Stromal cell of bone marrow (primary cell): ENCODE measurements at regions not wholly inside any gene's neighbourhood (a gene's known extent, or its start where the extent isn't known, plus 50 kb on each side); places are given as distances from the start of the nearest gene placed in this dataset.
A peak's percentile ranks its signal among the peaks of the same experiment; 100 is the strongest.

Experiments used
- DNase-seq: peaks from one replicate; pipeline ENCODE4 v3.0.0-alpha.2; 2012; ENCODE audit warnings: low read depth

DNA sequence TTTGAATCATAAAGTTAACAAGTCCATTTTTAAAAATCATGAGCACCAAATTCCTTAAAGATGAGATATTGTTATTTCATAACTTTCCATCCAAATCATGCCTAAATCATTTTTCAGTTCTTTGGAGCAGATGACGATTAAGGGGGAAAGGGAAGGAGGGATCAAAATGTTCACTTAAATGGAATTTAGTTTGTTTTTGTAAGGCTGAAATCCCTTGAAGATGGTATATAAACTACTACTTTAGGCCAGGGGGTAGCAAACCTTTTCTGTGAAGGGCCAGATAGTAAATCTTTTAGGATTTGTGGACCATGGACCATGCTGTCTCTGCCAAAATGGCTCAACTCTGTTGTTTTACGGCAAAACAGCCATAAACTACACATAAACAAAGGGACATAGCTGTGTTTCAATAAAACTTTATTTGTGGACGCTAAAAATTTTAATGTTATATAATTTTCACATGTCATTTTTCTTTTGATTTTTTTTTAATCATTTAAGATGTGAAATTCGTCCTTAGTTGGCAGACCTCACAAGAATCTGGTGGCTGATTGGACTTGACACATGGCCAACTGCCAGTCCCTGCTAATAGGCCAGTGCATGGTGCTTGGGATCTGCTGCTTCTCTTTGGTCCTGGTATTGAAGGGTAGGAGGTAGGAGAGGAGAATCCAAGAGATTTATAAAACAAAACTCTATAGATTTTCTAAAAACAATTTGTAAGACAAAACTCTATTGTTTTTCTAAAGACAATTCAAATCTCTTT, 52.0 kb upstream of the RTN4 start:
- peak; percentile 91 for DNase-seq

DNA sequence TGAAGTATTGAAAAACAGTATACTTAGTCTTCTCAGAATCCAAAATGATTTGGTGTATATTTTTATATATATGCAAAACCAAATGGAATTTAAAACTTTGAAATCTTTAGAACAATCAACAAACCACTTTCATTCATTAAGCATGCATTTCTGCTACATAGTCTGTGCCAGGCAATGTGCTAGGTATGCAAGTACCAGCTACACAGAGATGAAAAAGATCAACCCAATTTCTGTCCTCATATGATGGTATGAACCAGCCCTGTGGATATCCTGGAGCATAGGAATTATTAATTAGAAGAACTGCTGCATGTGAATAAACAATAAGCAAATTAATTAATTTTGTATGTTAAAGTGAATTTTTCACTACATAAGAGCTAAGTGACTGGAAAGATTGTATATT, 51.2 kb upstream of the RTN4 start:
- no peak for DNase-seq

DNA sequence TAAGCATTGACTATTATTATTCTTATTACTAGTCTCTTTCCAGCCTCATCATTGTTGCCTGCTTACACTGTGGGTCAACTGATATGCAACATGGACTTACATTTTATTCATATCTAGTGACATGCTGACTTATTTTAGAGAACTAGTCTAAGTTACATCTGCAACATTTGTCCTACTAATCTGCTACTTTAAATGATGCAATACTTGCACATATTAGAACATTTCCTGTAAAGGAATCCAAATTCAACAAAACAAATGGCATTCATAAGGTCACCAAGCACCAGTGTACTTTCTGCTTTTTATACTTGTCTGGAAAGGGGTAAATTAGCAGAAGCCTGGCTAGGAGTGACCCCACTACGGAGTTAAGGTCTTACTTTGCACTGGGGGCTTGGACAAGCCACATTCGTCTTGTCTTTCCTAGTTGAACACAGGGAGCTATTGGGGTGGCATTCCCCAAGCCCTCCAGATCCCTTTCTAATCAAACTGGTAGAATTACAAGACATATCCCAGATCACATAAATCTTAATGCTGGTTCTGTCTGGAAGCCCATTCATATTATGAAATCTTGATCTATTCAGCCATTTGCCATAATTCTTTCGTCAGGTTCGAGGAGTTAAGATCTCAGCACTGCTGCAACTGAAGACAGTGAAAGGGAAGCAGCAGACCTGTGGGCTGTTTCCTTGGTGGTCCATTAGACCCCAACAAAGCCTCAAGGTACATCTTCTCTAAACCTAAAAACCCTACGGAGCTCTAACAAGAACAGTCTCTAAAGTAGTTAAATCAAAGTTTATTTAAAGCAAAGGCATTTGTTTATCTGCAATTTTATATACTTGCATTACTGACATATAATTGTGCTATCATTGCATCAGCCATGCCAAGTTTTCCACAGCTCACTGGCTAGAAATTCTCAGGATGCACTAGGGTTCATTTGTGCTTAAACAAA, 49.9 kb upstream of the RTN4 start:
- peak; percentile 64 for DNase-seq
